ENCODE measurements at regions not wholly inside any gene's neighbourhood (a gene's known extent, or its start where the extent isn't known, plus 50 kb on each side); places are given as distances from the start of the nearest gene placed in this dataset.
"Not testable (repeated sequence)": the region's sequence is repeated elsewhere in the genome, so short reads cannot be mapped to it uniquely, and the experiment has no call there.

DNA sequence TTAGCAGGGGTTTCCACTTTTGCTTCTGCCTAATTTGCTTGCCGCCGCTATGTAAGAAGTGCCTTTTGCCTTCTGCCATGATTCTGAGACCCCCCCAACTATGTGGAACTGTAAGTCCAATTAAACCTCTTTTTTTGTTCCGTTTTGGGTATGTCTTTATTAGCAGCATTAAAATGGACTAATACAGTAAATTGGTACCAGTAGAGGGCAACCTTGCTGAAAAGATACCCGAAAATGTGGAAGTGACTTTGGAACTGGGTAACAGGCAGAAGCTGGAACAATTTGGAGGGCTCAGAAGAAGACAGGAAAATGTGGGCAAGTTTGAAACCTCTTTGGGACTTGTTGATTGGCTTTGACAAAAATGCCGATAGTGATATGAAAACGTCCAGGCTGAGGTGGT, 216.1 kb upstream of the FSIP2 start:
- TF ChIP-seq ZFX (IDR thresholded peaks at IDR 0.05): no peak
- TF ChIP-seq CTCF (conservative IDR thresholded peaks at IDR 0.05): peak; percentile 56

GRCh38 chr2:185524242-185524641, 214.4 kb upstream of the FSIP2 start:
- H3K27ac ChIP-seq: not testable (repeated sequence)

More for the DNA sequence above, 216.1 kb upstream of the FSIP2 start:
- H3K27ac ChIP-seq: no peak overlapping the region

GRCh38 chr2:185526161-185526560, 212.4 kb upstream of the FSIP2 start:
- no peak overlapping the region for H3K27ac ChIP-seq
- TF ChIP-seq CTCF (conservative IDR thresholded peaks at IDR 0.05): no peak
- TF ChIP-seq ZFX (IDR thresholded peaks at IDR 0.05): no peak

DNA sequence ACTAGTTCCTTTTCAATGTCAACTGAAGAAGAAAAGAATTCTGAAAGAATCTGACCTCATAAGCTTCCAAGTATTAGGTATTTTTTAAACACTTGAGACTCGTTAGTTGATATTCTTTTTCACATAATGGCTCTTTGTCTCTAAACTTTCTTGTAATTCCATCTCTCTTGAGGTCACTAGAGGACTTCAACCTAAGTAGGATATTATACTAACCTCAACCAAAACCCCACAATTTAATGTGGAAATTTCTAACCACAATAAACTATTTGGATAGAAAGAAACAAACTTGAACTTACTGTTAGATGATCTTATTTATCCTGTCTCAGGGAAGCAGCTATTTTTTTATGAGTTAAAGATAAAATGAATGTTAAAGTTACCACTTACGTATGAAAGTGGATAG, 206.9 kb upstream of the FSIP2 start:
- H3K27ac ChIP-seq: no peak overlapping the region
- TF ChIP-seq CTCF (conservative IDR thresholded peaks at IDR 0.05): no peak
- TF ChIP-seq ZFX (IDR thresholded peaks at IDR 0.05): no peak

- TF ChIP-seq ZFX (IDR thresholded peaks at IDR 0.05): no peak
- no peak for TF ChIP-seq CTCF (conservative IDR thresholded peaks at IDR 0.05)
- no peak overlapping the region for H3K27ac ChIP-seq
Observed at GRCh38 chr2:185537689-185538088, 200.9 kb upstream of the FSIP2 start.

DNA sequence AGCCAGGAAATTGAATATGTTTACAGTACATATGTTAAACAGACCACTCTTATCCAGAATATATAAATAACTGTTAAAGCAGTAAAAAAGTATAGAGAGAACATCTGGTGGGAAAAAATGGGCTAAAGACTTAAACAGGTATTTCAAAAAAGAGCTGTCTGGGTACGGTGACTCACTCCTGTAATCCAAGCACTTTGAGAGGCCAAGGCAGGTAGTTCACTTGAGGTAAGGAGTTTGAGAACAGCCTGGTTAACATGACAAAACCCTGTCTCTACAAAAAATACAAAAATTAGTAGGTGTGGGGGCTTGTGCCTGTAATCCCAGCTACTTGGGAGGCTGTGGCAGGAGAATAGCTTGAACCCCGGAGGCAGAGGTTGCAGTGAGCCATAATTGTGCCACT, 171.4 kb upstream of the FSIP2 start:
- H3K27ac ChIP-seq: no peak overlapping the region
- TF ChIP-seq CTCF (conservative IDR thresholded peaks at IDR 0.05) (no peak), ZFX (IDR thresholded peaks at IDR 0.05) (no peak)

- no peak overlapping the region for H3K27ac ChIP-seq
Observed at GRCh38 chr2:185567940-185568339, 170.7 kb upstream of the FSIP2 start.

More at GRCh38 chr2:185567940-185568339, 170.7 kb upstream of the FSIP2 start:
- TF ChIP-seq CTCF (conservative IDR thresholded peaks at IDR 0.05) (no peak), ZFX (IDR thresholded peaks at IDR 0.05) (no peak)

Data from C4-2B (cell line).